H4 (cell line): ENCODE measurements at regions not wholly inside any gene's neighbourhood (a gene's known extent, or its start where the extent isn't known, plus 50 kb on each side); places are given as distances from the start of the nearest gene placed in this dataset.
"Not testable (repeated sequence)": the region's sequence is repeated elsewhere in the genome, so short reads cannot be mapped to it uniquely, and the experiment has no call there.

Source experiments
- DNase-seq: peaks from one replicate; pipeline ENCODE4 v3.0.0-alpha.2; 2015; ENCODE audit warnings: low spot score

GRCh38 chr10:29209830-29210229, 79.0 kb upstream of the LYZL1 start:
- DNase-seq, result no peak

- no peak for DNase-seq
Measured at GRCh38 chr10:29210266-29210868, 78.5 kb upstream of the LYZL1 start.

- no peak for DNase-seq
Measured at GRCh38 chr10:29212597-29212996, 76.3 kb upstream of the LYZL1 start.

- no peak for DNase-seq
Measured at GRCh38 chr10:29214551-29214950, 74.3 kb upstream of the LYZL1 start.

- DNase-seq, result no peak
Measured at GRCh38 chr10:29217292-29217738, 71.6 kb upstream of the LYZL1 start.

- DNase-seq, result no peak
Measured at GRCh38 chr10:29223326-29223725, 65.5 kb upstream of the LYZL1 start.

- no peak for DNase-seq
Measured at GRCh38 chr10:29224631-29225030, 64.2 kb upstream of the LYZL1 start.

- DNase-seq, result no peak
Measured at GRCh38 chr10:29227201-29227600, 61.7 kb upstream of the LYZL1 start.

GRCh38 chr10:29228562-29228961, 60.3 kb upstream of the LYZL1 start:
- no peak for DNase-seq

- no peak for DNase-seq
Measured at GRCh38 chr10:29229258-29229705, 59.6 kb upstream of the LYZL1 start.

GRCh38 chr10:29236910-29237309, 52.0 kb upstream of the LYZL1 start:
- not testable (repeated sequence) for DNase-seq

- no peak for DNase-seq
Measured at GRCh38 chr10:29237786-29238185, 51.1 kb upstream of the LYZL1 start.

- no peak for DNase-seq
Measured at GRCh38 chr10:29238523-29239135, 50.2 kb upstream of the LYZL1 start.
